ENCODE measurements at regions not wholly inside any gene's neighbourhood (a gene's known extent, or its start where the extent isn't known, plus 50 kb on each side); places are given as distances from the start of the nearest gene placed in this dataset.
"Not testable (repeated sequence)": the region's sequence is repeated elsewhere in the genome, so short reads cannot be mapped to it uniquely, and the experiment has no call there.

DNA sequence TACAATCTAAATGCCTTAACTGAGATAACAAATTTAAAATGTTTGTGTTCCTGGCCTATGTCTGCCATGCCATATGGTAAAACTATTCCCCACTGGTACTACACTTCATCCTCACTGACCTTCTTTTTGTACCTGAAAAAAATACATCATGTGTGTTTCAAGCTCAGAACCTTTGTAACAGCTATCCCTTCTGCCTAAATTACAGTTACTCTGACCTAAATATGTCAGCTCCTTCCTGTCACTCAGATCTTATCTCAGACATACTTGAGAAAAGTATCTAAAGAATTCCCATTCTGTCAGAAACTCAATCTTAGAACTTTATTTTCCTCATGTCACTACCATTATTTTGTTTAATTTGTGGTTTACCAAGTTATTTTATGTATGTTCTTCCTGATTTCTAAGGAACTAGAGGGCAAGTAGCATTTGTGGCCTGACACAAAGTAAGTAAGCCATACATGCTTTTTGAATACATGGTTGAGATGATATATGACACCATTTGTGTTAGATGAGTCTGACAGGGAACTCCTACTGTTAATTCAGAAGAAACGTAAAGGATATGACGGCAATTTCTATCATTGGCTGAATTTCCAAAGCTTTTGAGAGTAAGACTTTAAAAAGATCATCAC, 456.5 kb upstream of the NDST3 start:
- no peaks in the 10 kb centered on the region for H4K20me1 ChIP-seq (ENCODE audit: insufficient read depth, low read length)
- no peaks in the 10 kb centered on the region for H3K4me1 ChIP-seq (ENCODE audit: insufficient read depth, low read length, poor library complexity, severe bottlenecking)
- no TSS peak for BruUV-seq (replicated peaks)
- H3K9me2 ChIP-seq (ENCODE audit: insufficient read depth, low read length) = no peaks in the 10 kb centered on the region
- no peak overlapping the region for H3K4me3 ChIP-seq (ENCODE audit: low read depth, low read length, poor library complexity, severe bottlenecking)
- no peak for DNase-seq (ENCODE audit: low spot score)
- no peaks in the 10 kb centered on the region for H3K9me3 ChIP-seq (ENCODE audit: low read length)
- ChIA-PET POLR2A (no interaction called here), CTCF (ENCODE audit: unreplicated experiment) (no interaction called here)
- H3K27ac ChIP-seq (ENCODE audit: low read depth, low read length, poor library complexity, severe bottlenecking) = no peak overlapping the region
- H2AFZ ChIP-seq (ENCODE audit: low read length) = no peak overlapping the region
- no peak overlapping the region for H3K4me2 ChIP-seq (ENCODE audit: low read length)
- no peak for TF ChIP-seq EZH2phosphoT487 (IDR thresholded peaks at IDR 0.05; ENCODE audit: borderline replicate concordance, low read depth, low read length)
- TF ChIP-seq, protein P1, sequence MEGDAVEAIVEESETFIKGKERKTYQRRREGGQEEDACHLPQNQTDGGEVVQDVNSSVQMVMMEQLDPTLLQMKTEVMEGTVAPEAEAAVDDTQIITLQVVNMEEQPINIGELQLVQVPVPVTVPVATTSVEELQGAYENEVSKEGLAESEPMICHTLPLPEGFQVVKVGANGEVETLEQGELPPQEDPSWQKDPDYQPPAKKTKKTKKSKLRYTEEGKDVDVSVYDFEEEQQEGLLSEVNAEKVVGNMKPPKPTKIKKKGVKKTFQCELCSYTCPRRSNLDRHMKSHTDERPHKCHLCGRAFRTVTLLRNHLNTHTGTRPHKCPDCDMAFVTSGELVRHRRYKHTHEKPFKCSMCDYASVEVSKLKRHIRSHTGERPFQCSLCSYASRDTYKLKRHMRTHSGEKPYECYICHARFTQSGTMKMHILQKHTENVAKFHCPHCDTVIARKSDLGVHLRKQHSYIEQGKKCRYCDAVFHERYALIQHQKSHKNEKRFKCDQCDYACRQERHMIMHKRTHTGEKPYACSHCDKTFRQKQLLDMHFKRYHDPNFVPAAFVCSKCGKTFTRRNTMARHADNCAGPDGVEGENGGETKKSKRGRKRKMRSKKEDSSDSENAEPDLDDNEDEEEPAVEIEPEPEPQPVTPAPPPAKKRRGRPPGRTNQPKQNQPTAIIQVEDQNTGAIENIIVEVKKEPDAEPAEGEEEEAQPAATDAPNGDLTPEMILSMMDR (conservative IDR thresholded peaks at IDR 0.05; ENCODE audit: low read length) = no peak
- no peaks in the 10 kb centered on the region for H3K79me2 ChIP-seq (ENCODE audit: insufficient read depth, low read depth, low read length)
- no peaks in the 10 kb centered on the region for H3K36me3 ChIP-seq (ENCODE audit: insufficient read depth, low read length)
- intact Hi-C loops (cut with micrococcal nuclease; ENCODE audit: unreplicated experiment) = no loop called here

DNA sequence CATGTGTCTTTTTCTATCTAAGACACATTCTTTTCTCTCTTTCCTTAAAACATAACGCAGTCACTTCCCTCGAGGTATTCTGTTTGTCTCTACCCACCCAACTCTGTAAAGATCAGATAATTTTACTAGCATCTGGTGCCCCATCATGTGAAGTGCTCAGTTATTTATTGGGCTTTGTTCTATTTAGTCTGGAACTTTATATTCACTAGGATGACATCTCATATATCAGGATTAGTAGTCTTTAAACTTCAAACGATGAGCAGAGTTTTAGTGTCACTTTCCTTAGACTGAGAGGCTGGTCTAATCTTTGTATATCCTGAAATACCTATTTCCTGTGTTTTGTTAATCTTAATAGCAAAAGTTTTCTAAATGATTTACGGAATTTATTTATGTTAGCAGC, 445.5 kb upstream of the NDST3 start:
- Histone ChIP-seq H3K79me2 (ENCODE audit: insufficient read depth, low read depth, low read length) (no peaks in the 10 kb centered on the region), H3K36me3 (ENCODE audit: insufficient read depth, low read length) (no peaks in the 10 kb centered on the region), H3K4me3 (ENCODE audit: low read depth, low read length, poor library complexity, severe bottlenecking) (no peak overlapping the region), H3K4me2 (ENCODE audit: low read length) (no peak overlapping the region), H2AFZ (ENCODE audit: low read length) (no peak overlapping the region), H3K9me2 (ENCODE audit: insufficient read depth, low read length) (no peaks in the 10 kb centered on the region), H3K27ac (ENCODE audit: low read depth, low read length, poor library complexity, severe bottlenecking) (no peak overlapping the region), H3K9me3 (ENCODE audit: low read length) (no peaks in the 10 kb centered on the region), H3K4me1 (ENCODE audit: insufficient read depth, low read length, poor library complexity, severe bottlenecking) (no peaks in the 10 kb centered on the region), H4K20me1 (ENCODE audit: insufficient read depth, low read length) (no peaks in the 10 kb centered on the region)
- BruUV-seq (replicated peaks) = no TSS peak
- no peak for TF ChIP-seq EZH2phosphoT487 (IDR thresholded peaks at IDR 0.05; ENCODE audit: borderline replicate concordance, low read depth, low read length)
- TF ChIP-seq, protein P1 (conservative IDR thresholded peaks at IDR 0.05; ENCODE audit: low read length) = no peak
- POLR2A ChIA-PET = interaction anchor here (0.6 kb wide), 1 partner anchor 635 kb away, joined by 3 read pairs; no protein-coding TSS in a partner anchor
- no peak for DNase-seq (ENCODE audit: low spot score)
- CTCF ChIA-PET (ENCODE audit: unreplicated experiment) = no interaction called here
- intact Hi-C loops (cut with micrococcal nuclease; ENCODE audit: unreplicated experiment) = no loop called here

DNA sequence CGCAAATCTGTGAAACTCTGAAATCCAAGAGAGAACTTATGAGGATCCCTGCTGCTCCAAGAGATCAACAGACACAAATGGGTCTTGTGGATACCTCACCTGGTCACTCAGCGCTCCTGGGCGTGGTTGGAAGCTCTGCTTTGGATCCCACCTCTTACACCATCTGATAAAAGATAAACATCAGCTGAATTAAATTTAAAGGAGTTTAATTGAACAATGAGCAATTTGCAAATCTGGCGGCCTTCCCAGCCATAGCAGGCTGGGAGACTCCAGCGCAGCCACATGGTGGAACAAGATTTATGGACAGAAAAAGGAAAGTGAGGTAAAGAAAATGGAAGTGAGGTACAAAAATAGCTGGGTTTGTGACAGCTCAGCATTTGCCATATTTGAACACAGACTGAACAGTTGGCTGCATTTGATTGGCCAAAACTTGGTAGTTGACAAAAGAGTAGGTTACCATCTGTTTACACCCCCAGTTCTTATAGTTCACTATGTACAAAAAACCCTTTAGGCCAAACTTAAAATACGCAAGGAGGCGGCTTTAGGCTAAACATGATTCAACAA, 437.3 kb upstream of the NDST3 start:
- H3K4me1 ChIP-seq (ENCODE audit: insufficient read depth, low read length, poor library complexity, severe bottlenecking) = no peaks in the 10 kb centered on the region
- intact Hi-C loops (cut with micrococcal nuclease; ENCODE audit: unreplicated experiment) = no loop called here
- no peaks in the 10 kb centered on the region for H3K36me3 ChIP-seq (ENCODE audit: insufficient read depth, low read length)
- TF ChIP-seq, protein P1 (conservative IDR thresholded peaks at IDR 0.05; ENCODE audit: low read length) = no peak
- no peak for TF ChIP-seq EZH2phosphoT487 (IDR thresholded peaks at IDR 0.05; ENCODE audit: borderline replicate concordance, low read depth, low read length)
- H3K9me2 ChIP-seq (ENCODE audit: insufficient read depth, low read length) = no peaks in the 10 kb centered on the region
- H3K79me2 ChIP-seq (ENCODE audit: insufficient read depth, low read depth, low read length) = no peaks in the 10 kb centered on the region
- no TSS peak for BruUV-seq (replicated peaks)
- no peak overlapping the region for H3K4me3 ChIP-seq (ENCODE audit: low read depth, low read length, poor library complexity, severe bottlenecking)
- DNase-seq (ENCODE audit: low spot score) = no peak
- no peak overlapping the region for H2AFZ ChIP-seq (ENCODE audit: low read length)
- ChIA-PET CTCF (ENCODE audit: unreplicated experiment) (no interaction called here), POLR2A (no interaction called here)
- H3K27ac ChIP-seq (ENCODE audit: low read depth, low read length, poor library complexity, severe bottlenecking) = no peak overlapping the region
- no peaks in the 10 kb centered on the region for H3K9me3 ChIP-seq (ENCODE audit: low read length)
- H4K20me1 ChIP-seq (ENCODE audit: insufficient read depth, low read length) = no peaks in the 10 kb centered on the region
- H3K4me2 ChIP-seq (ENCODE audit: low read length) = no peak overlapping the region

DNA sequence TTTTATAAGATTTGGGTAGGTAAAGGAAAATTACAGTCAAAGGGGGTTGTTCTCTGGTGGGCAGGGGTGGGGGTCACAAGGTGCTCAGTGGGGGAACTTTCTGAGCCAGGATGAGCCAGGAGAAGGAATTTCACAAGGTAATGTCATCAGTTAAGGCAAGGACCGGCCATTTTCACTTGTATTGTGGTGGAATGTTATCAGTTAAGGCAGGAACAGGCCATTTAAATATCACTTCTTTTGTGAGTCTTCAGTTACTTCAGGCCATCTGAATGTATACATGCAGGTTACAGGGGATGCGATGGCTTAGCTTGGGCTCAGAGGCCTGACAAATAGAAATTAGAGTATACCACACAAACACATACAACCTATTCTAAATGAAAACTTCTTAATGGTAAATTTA, 434.9 kb upstream of the NDST3 start:
- BruUV-seq (replicated peaks); CTCF ChIA-PET (ENCODE audit: unreplicated experiment); H3K79me2 ChIP-seq (ENCODE audit: insufficient read depth, low read depth, low read length); DNase-seq (ENCODE audit: low spot score); H3K4me2 ChIP-seq (ENCODE audit: low read length); H3K36me3 ChIP-seq (ENCODE audit: insufficient read depth, low read length); H2AFZ ChIP-seq (ENCODE audit: low read length); H3K4me1 ChIP-seq (ENCODE audit: insufficient read depth, low read length, poor library complexity, severe bottlenecking); H3K4me3 ChIP-seq (ENCODE audit: low read depth, low read length, poor library complexity, severe bottlenecking); intact Hi-C loops (cut with micrococcal nuclease; ENCODE audit: unreplicated experiment); H4K20me1 ChIP-seq (ENCODE audit: insufficient read depth, low read length); POLR2A ChIA-PET; H3K9me2 ChIP-seq (ENCODE audit: insufficient read depth, low read length); H3K27ac ChIP-seq (ENCODE audit: low read depth, low read length, poor library complexity, severe bottlenecking); H3K9me3 ChIP-seq (ENCODE audit: low read length): not testable (repeated sequence)
